ENCODE measurements at regions not wholly inside any gene's neighbourhood (a gene's known extent, or its start where the extent isn't known, plus 50 kb on each side); places are given as distances from the start of the nearest gene placed in this dataset.

GRCh38 chr18:64283059-64283458 lies 134.2 kb upstream of the LINC00305 start:
- no peak for DNase-seq
- Mint-ChIP-seq H3K27ac (no peak overlapping the region), H3K4me1 (no peaks in the 10 kb centered on the region), H3K27me3 (ENCODE audit: insufficient read depth) (no peaks in the 10 kb centered on the region), H3K9me3 (peaks cover 49% of the 10 kb centered on the region), H3K36me3 (ENCODE audit: low read depth) (peaks cover 10% of the 10 kb centered on the region), H3K4me3 (no peak overlapping the region)
- Histone ChIP-seq H3K27me3 (ENCODE audit: control insufficient read depth, insufficient read depth, low read length, poor library complexity, severe bottlenecking) (no peaks in the 10 kb centered on the region), H3K27ac (ENCODE audit: low read depth, low read length) (no peak overlapping the region), H3K36me3 (ENCODE audit: control insufficient read depth, insufficient read depth, low read length) (no peaks in the 10 kb centered on the region), H3K9ac (ENCODE audit: extremely low read depth, low read length, poor library complexity, severe bottlenecking) (no peak overlapping the region), H3K4me1 (ENCODE audit: control insufficient read depth, insufficient read depth, low read length) (no peaks in the 10 kb centered on the region), H3K9me3 (ENCODE audit: control insufficient read depth, low read length) (peaks cover 27% of the 10 kb centered on the region), H3K4me3 (ENCODE audit: low read length) (no peak overlapping the region)
- WGBS, 2 experiments (ENCODE audit: insufficient coverage in 1 of 2, insufficient read length in 1 of 2) = no CpG with 5 or more reads among the region's 1 CpG
- no peak for TF ChIP-seq CTCF (conservative IDR thresholded peaks at IDR 0.05)

GRCh38 chr18:64278026-64278425 lies 129.1 kb upstream of the LINC00305 start:
- Histone ChIP-seq H3K4me3 (ENCODE audit: low read length) (no peak overlapping the region), H3K27ac (ENCODE audit: low read depth, low read length) (no peak overlapping the region), H3K9me3 (ENCODE audit: control insufficient read depth, low read length) (peaks cover 71% of the 10 kb centered on the region), H3K27me3 (ENCODE audit: control insufficient read depth, insufficient read depth, low read length, poor library complexity, severe bottlenecking) (no peaks in the 10 kb centered on the region), H3K9ac (ENCODE audit: extremely low read depth, low read length, poor library complexity, severe bottlenecking) (no peak overlapping the region), H3K36me3 (ENCODE audit: control insufficient read depth, insufficient read depth, low read length) (no peaks in the 10 kb centered on the region), H3K4me1 (ENCODE audit: control insufficient read depth, insufficient read depth, low read length) (no peaks in the 10 kb centered on the region)
- TF ChIP-seq CTCF (conservative IDR thresholded peaks at IDR 0.05) = no peak
- 96 to 100% methylated on average over 1 to 5 of the region's 5 CpGs for WGBS, 2 experiments (ENCODE audit: insufficient coverage in 1 of 2, insufficient read length in 1 of 2)
- Mint-ChIP-seq H3K27me3 (ENCODE audit: insufficient read depth) (no peaks in the 10 kb centered on the region), H3K9me3 (peaks cover 76% of the 10 kb centered on the region), H3K27ac (no peak overlapping the region), H3K4me1 (peaks cover 26% of the 10 kb centered on the region), H3K36me3 (ENCODE audit: low read depth) (peaks cover 18% of the 10 kb centered on the region), H3K4me3 (no peak overlapping the region)
- DNase-seq = no peak

GRCh38 chr18:64276311-64277090 lies 127.6 kb upstream of the LINC00305 start:
- TF ChIP-seq CTCF (conservative IDR thresholded peaks at IDR 0.05) = no peak
- Histone ChIP-seq H3K27me3 (ENCODE audit: control insufficient read depth, insufficient read depth, low read length, poor library complexity, severe bottlenecking) (no peaks in the 10 kb centered on the region), H3K9ac (ENCODE audit: extremely low read depth, low read length, poor library complexity, severe bottlenecking) (no peak overlapping the region), H3K4me3 (ENCODE audit: low read length) (peak overlapping the region; percentile 67), H3K9me3 (ENCODE audit: control insufficient read depth, low read length) (peaks cover 68% of the 10 kb centered on the region), H3K4me1 (ENCODE audit: control insufficient read depth, insufficient read depth, low read length) (no peaks in the 10 kb centered on the region), H3K27ac (ENCODE audit: low read depth, low read length) (no peak overlapping the region), H3K36me3 (ENCODE audit: control insufficient read depth, insufficient read depth, low read length) (no peaks in the 10 kb centered on the region)
- 66 to 93% methylated on average over 5 of the region's 5 CpGs for WGBS, 2 experiments (ENCODE audit: insufficient coverage in 1 of 2, insufficient read length in 1 of 2)
- DNase-seq = no peak
- Mint-ChIP-seq H3K9me3 (peaks cover 66% of the 10 kb centered on the region), H3K4me1 (peaks cover 32% of the 10 kb centered on the region), H3K27me3 (ENCODE audit: insufficient read depth) (peaks cover 5% of the 10 kb centered on the region), H3K4me3 (no peak overlapping the region), H3K27ac (no peak overlapping the region), H3K36me3 (ENCODE audit: low read depth) (peaks cover 14% of the 10 kb centered on the region)

Data from endodermal cell (in vitro differentiated cells).